Lower lobe of right lung (tissue), 2 donors: ENCODE measurements at regions not wholly inside any gene's neighbourhood (a gene's known extent, or its start where the extent isn't known, plus 50 kb on each side); places are given as distances from the start of the nearest gene placed in this dataset.
"Not testable (repeated sequence)": the region's sequence is repeated elsewhere in the genome, so short reads cannot be mapped to it uniquely, and the experiment has no call there.

Source experiments
- ATAC-seq, 2 donors: fragments of 200-7000 bp; cut with Tn5 transposase; one replicate each; pipeline ENCODE4 v1.9.1; 2020 to 2022; ENCODE audit warnings: mild to moderate bottlenecking in 2 of 2, moderate library complexity in 2 of 2
- DNase-seq: peaks from one replicate; pipeline ENCODE4 v3.0.0-alpha.2; 2020
- H3K27ac ChIP-seq: fragments of 200-600 bp; one replicate; pipeline ENCODE4 v1.8.0; 2022
- H3K27me3 ChIP-seq: fragments of 200-600 bp; one replicate; pipeline ENCODE4 v1.8.0; 2022; ENCODE audit warnings: low read depth
- H3K36me3 ChIP-seq: fragments of 200-600 bp; one replicate; pipeline ENCODE4 v1.8.0; 2022; ENCODE audit warnings: mild to moderate bottlenecking
- H3K4me1 ChIP-seq: fragments of 200-600 bp; one replicate; pipeline ENCODE4 v1.8.0; 2022
- H3K4me3 ChIP-seq: fragments of 200-600 bp; one replicate; pipeline ENCODE4 v1.8.0; 2022; ENCODE audit warnings: mild to moderate bottlenecking
- H3K9me3 ChIP-seq: fragments of 200-600 bp; one replicate; pipeline ENCODE4 v1.8.0; 2022
- intact Hi-C: fragments of 100-400 bp; cut with DNase I; formaldehyde crosslinking; loops from one replicate; pipeline ENCODE4 v1.11.0; 2022
- TF ChIP-seq, protein P1 (sequence below): fragments of 200-600 bp; IDR thresholded peaks from one replicate; pipeline ENCODE4 v1.8.0; 2022; ENCODE audit warnings: antibody characterized with exemption, mild to moderate bottlenecking
- donor health status: DM: no; HTN: yes; CAD: no; lungs with severe emphysema.

DNA sequence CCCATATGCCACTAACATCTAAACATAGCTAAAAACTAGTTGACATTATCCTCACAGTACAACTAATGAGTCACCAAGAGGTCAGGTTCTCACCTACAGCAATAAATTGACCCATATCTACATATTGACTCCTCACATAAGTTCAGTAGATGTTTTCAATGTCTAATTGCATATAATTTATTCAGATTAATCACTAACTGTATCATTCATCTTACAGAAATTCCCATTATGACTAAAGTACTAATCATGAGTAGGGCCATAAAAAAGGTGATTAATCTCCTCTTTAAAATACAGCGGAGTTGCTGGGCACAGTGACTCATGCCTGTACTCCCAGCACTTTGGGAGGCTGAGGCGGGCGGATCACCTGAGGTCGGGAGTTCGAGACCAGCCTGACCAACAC is 82.4 kb upstream of the ST3GAL6 start:
- H3K27ac ChIP-seq, result no peak overlapping the region
- intact Hi-C loops, result no loop called here
- DNase-seq, result no peak
- no peak for ATAC-seq
- TF ChIP-seq, protein P1, sequence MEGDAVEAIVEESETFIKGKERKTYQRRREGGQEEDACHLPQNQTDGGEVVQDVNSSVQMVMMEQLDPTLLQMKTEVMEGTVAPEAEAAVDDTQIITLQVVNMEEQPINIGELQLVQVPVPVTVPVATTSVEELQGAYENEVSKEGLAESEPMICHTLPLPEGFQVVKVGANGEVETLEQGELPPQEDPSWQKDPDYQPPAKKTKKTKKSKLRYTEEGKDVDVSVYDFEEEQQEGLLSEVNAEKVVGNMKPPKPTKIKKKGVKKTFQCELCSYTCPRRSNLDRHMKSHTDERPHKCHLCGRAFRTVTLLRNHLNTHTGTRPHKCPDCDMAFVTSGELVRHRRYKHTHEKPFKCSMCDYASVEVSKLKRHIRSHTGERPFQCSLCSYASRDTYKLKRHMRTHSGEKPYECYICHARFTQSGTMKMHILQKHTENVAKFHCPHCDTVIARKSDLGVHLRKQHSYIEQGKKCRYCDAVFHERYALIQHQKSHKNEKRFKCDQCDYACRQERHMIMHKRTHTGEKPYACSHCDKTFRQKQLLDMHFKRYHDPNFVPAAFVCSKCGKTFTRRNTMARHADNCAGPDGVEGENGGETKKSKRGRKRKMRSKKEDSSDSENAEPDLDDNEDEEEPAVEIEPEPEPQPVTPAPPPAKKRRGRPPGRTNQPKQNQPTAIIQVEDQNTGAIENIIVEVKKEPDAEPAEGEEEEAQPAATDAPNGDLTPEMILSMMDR, result no peak
- H3K4me1 ChIP-seq, result no peaks in the 10 kb centered on the region
- H3K4me3 ChIP-seq, result no peak overlapping the region
- H3K36me3 ChIP-seq, result no peaks in the 10 kb centered on the region
- no peaks in the 10 kb centered on the region for H3K9me3 ChIP-seq
- H3K27me3 ChIP-seq, result no peaks in the 10 kb centered on the region

DNA sequence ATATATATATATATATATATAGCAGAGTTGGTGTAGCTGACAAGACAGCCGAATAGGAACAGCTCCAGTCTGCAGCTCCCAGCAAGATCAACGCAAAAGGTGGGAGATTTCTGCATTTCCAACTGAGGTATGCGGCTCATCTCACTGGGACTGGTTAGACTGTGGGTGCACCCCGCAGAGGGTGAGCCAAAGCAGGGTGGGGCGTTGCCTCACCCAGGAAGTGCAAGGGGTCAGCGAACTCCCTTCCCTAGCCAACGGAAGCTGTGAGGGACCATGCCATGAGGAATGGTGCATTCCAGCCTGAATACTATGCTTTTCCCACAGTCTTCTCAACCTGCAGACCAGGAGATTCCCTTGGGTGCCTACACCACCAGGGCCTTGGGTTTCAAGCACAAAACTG is 81.7 kb upstream of the ST3GAL6 start:
- ATAC-seq, result no peak
- H3K36me3 ChIP-seq, result no peaks in the 10 kb centered on the region
- no peak for DNase-seq
- H3K27me3 ChIP-seq, result no peaks in the 10 kb centered on the region
- TF ChIP-seq, protein P1, result no peak
- H3K9me3 ChIP-seq, result no peaks in the 10 kb centered on the region
- no peak overlapping the region for H3K4me3 ChIP-seq
- H3K4me1 ChIP-seq, result no peaks in the 10 kb centered on the region
- intact Hi-C loops, result no loop called here
- no peak overlapping the region for H3K27ac ChIP-seq

DNA sequence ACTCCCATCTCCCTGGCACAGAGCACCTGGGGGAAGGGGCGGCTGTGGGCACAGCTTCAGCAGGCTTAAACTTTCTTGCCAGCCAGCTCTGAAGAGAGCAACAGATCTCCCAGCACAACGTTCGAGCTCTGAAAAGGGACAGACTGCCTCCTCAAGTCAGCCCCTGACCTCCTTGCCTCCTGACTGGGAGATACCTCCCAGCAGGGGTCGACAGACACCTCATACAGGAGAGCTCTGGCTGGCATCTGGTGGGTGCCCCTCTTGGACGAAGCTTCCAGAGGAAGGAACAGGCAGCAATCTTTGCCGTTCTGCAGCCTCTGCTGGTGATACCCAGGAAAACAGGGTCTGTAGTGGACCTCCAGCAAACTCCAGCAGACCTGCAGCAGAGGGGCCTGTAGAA is 80.7 kb upstream of the ST3GAL6 start:
- ATAC-seq, H3K27me3 ChIP-seq, DNase-seq, H3K36me3 ChIP-seq, H3K4me3 ChIP-seq, H3K4me1 ChIP-seq, H3K9me3 ChIP-seq, H3K27ac ChIP-seq, intact Hi-C loops: not testable (repeated sequence)

DNA sequence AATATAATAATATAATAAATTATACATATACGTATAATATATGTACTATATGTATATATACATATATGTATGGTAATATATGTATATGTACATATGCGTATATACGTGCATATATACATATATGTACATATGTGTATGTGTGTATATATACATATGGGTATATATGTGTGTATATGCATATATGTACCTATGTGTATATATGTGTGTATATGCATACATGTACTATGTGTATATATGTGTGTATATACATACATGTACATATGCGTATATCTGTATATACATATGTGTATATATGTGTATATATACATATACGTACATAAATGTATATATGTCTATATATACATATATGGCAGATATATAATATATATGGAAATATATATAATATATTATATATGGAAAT is 74.8 kb upstream of the ST3GAL6 start:
- TF ChIP-seq, protein P1, result no peak
- Histone ChIP-seq H3K4me3 (no peak overlapping the region), H3K27me3 (no peaks in the 10 kb centered on the region), H3K27ac (no peak overlapping the region), H3K4me1 (no peaks in the 10 kb centered on the region), H3K9me3 (no peaks in the 10 kb centered on the region), H3K36me3 (no peaks in the 10 kb centered on the region)
- intact Hi-C loops, result no loop called here
- ATAC-seq, result no peak
- DNase-seq, result no peak

DNA sequence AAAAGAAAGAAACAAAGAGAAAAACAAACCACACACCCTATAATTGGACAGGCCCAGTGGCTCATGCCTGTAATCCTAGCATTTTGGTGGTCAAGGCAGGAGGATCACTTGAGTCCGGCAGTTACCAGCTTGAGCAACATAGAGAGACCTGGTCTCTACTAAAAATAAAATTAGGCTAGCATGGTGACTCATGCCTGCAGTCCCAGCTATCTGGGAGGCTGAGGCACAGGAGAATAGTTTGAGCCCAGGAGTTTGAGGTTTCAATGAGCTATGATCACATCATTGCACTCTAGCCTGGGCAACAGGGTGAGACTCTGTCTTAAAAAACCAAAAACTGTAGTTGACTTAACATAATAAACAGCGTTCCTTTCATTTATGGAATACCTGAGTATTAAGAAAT is 72.3 kb upstream of the ST3GAL6 start:
- TF ChIP-seq, protein P1, result no peak
- no peak overlapping the region for H3K4me3 ChIP-seq
- H3K4me1 ChIP-seq, result no peaks in the 10 kb centered on the region
- no peaks in the 10 kb centered on the region for H3K9me3 ChIP-seq
- H3K36me3 ChIP-seq, result no peaks in the 10 kb centered on the region
- H3K27ac ChIP-seq, result no peak overlapping the region
- H3K27me3 ChIP-seq, result no peaks in the 10 kb centered on the region
- no peak for DNase-seq
- no peak for ATAC-seq
- intact Hi-C loops, result no loop called here

DNA sequence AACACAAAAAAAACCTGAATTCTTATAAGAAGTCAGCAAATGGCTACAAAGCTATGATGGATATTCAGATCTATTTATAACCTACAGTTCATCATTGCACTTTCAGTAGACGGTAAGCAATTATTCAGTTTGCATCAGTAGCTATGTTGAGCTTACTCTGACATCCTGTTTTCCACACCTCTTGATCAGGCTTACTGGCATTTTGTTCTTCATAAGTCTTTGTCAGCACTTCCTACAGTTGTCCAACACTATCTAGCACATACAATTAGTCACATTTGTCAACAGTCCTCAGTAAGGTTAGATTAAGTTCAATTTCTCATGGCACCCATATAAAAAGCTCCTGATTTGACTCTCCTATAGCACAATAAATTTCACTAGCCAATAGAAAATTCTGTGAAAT is 71.2 kb upstream of the ST3GAL6 start:
- ATAC-seq, result no peak
- no peaks in the 10 kb centered on the region for H3K36me3 ChIP-seq
- H3K27me3 ChIP-seq, result no peaks in the 10 kb centered on the region
- no peak for DNase-seq
- no peaks in the 10 kb centered on the region for H3K9me3 ChIP-seq
- TF ChIP-seq, protein P1, result no peak
- H3K4me3 ChIP-seq, result no peak overlapping the region
- intact Hi-C loops, result no loop called here
- no peaks in the 10 kb centered on the region for H3K4me1 ChIP-seq
- no peak overlapping the region for H3K27ac ChIP-seq
